Breast epithelium (tissue), 3 donors: ENCODE measurements at regions not wholly inside any gene's neighbourhood (a gene's known extent, or its start where the extent isn't known, plus 50 kb on each side); places are given as distances from the start of the nearest gene placed in this dataset.

ENCODE experiments used
- CTCF ChIP-seq, 3 donors: fragments of 450-650 bp; IDR thresholded peaks; one replicate each; pipeline ENCODE4 v1.5.1; 2016 to 2017; ENCODE audit warnings: antibody characterized with exemption in 3 of 3, mild to moderate bottlenecking in 3 of 3, moderate library complexity in 3 of 3
- POLR2A ChIP-seq: fragments of 450-650 bp; IDR thresholded peaks from one replicate; pipeline ENCODE4 v1.6.1; 2016; ENCODE audit warnings: antibody characterized with exemption, mild to moderate bottlenecking, moderate library complexity
- POLR2AphosphoS5 ChIP-seq, 3 donors: sonication (generic); formaldehyde crosslinking; IDR thresholded peaks; one replicate each; pipeline ENCODE4 v1.6.1; 2017; ENCODE audit warnings: antibody characterized with exemption in 3 of 3

- TF ChIP-seq CTCF (IDR thresholded peaks at IDR 0.05): no peak
- no peak for TF ChIP-seq POLR2A
- no peak for TF ChIP-seq POLR2AphosphoS5 (IDR thresholded peaks at IDR 0.05)
Observed at GRCh38 chr13:34161931-34162543, 344.1 kb downstream of the RFC3 start.
